ENCODE measurements at regions not wholly inside any gene's neighbourhood (a gene's known extent, or its start where the extent isn't known, plus 50 kb on each side); places are given as distances from the start of the nearest gene placed in this dataset.

- no peak for DNase-seq
Measured at GRCh38 chr2:49248506-49248905, 94.2 kb upstream of the FSHR start.

- DNase-seq = no peak
Measured at GRCh38 chr2:49241991-49242390, 87.7 kb upstream of the FSHR start.

- no peak for DNase-seq
Measured at GRCh38 chr2:49241501-49241900, 87.2 kb upstream of the FSHR start.

- no peak for DNase-seq
Measured at GRCh38 chr2:49240608-49241007, 86.3 kb upstream of the FSHR start.

- DNase-seq = no peak
Measured at GRCh38 chr2:49238604-49238960, 84.3 kb upstream of the FSHR start.

GRCh38 chr2:49237867-49238603 lies 83.7 kb upstream of the FSHR start:
- DNase-seq = no peak

- DNase-seq = no peak
Measured at GRCh38 chr2:49236316-49236715, 82.0 kb upstream of the FSHR start.

GRCh38 chr2:49226360-49226759 lies 72.0 kb upstream of the FSHR start:
- DNase-seq = no peak

- DNase-seq = no peak
Measured at GRCh38 chr2:49225126-49225525, 70.8 kb upstream of the FSHR start.

GRCh38 chr2:49224426-49225010 lies 70.2 kb upstream of the FSHR start:
- DNase-seq = peak in 1 of 2 experiments; percentile 21

GRCh38 chr2:49222975-49223528 lies 68.7 kb upstream of the FSHR start:
- no peak for DNase-seq

GRCh38 chr2:49219741-49220140 lies 65.4 kb upstream of the FSHR start:
- no peak for DNase-seq

GRCh38 chr2:49210191-49210590 lies 55.9 kb upstream of the FSHR start:
- DNase-seq = no peak

GRCh38 chr2:49207204-49207603 lies 52.9 kb upstream of the FSHR start:
- DNase-seq = no peak

All from NCI-H1930 (cell line).